HG02885 (cell line): ENCODE measurements at regions not wholly inside any gene's neighbourhood (a gene's known extent, or its start where the extent isn't known, plus 50 kb on each side); places are given as distances from the start of the nearest gene placed in this dataset.
"Not testable (repeated sequence)": the region's sequence is repeated elsewhere in the genome, so short reads cannot be mapped to it uniquely, and the experiment has no call there.

Experiments used
- ATAC-seq: cut with Tn5 transposase; IDR thresholded peaks from one replicate; pipeline ENCODE4 v1.9.1; 2021; ENCODE audit warnings: mild to moderate bottlenecking; ENCODE audit not compliant: unreplicated experiment, poor library complexity

GRCh38 chr4:63169836-63170235, 1239.4 kb downstream of the TECRL start:
- ATAC-seq, result no peak

GRCh38 chr4:63155561-63155960, 1253.7 kb downstream of the TECRL start:
- ATAC-seq, result no peak

- no peak for ATAC-seq
These were observed 1285.8 kb downstream of the TECRL start for GRCh38 chr4:63123441-63123840.

- ATAC-seq, result no peak
These were observed 1286.3 kb downstream of the TECRL start for GRCh38 chr4:63122955-63123354.

- ATAC-seq, result no peak
These were observed 1302.7 kb downstream of the TECRL start for GRCh38 chr4:63106600-63106999.

GRCh38 chr4:63105839-63106238, 1303.4 kb downstream of the TECRL start:
- no peak for ATAC-seq

- ATAC-seq, result no peak
These were observed 1318.6 kb downstream of the TECRL start for GRCh38 chr4:63090641-63091040.

- ATAC-seq, result no peak
These were observed 1324.2 kb downstream of the TECRL start for GRCh38 chr4:63085091-63085490.

- no peak for ATAC-seq
These were observed 1328.3 kb downstream of the TECRL start for GRCh38 chr4:63080934-63081333.

GRCh38 chr4:63063760-63064159, 1345.5 kb downstream of the TECRL start:
- ATAC-seq, result no peak

GRCh38 chr4:63062891-63063290, 1346.4 kb downstream of the TECRL start:
- not testable (repeated sequence) for ATAC-seq

- ATAC-seq, result no peak
These were observed 1359.5 kb downstream of the TECRL start for GRCh38 chr4:63049726-63050125.

GRCh38 chr4:63049278-63049677, 1360.0 kb downstream of the TECRL start:
- ATAC-seq, result no peak

GRCh38 chr4:63036159-63036866, 1372.9 kb downstream of the TECRL start:
- no peak for ATAC-seq

- no peak for ATAC-seq
These were observed 1379.9 kb downstream of the TECRL start for GRCh38 chr4:63029380-63029779.

- ATAC-seq, result no peak
These were observed 1388.6 kb downstream of the TECRL start for GRCh38 chr4:63020661-63021060.

GRCh38 chr4:63017300-63017699, 1392.0 kb downstream of the TECRL start:
- ATAC-seq, result no peak

GRCh38 chr4:62970846-62971245, 1438.4 kb downstream of the TECRL start:
- ATAC-seq, result no peak

GRCh38 chr4:62960415-62960814, 1448.8 kb downstream of the TECRL start:
- ATAC-seq, result no peak

- no peak for ATAC-seq
These were observed 1455.5 kb downstream of the TECRL start for GRCh38 chr4:62953752-62954151.

GRCh38 chr4:62952366-62952765, 1456.9 kb downstream of the TECRL start:
- no peak for ATAC-seq

GRCh38 chr4:62948108-62948507, 1461.1 kb downstream of the TECRL start:
- ATAC-seq, result no peak

GRCh38 chr4:62940229-62940628, 1469.0 kb downstream of the TECRL start:
- ATAC-seq, result no peak
